ENCODE measurements at regions not wholly inside any gene's neighbourhood (a gene's known extent, or its start where the extent isn't known, plus 50 kb on each side); places are given as distances from the start of the nearest gene placed in this dataset.

GRCh38 chr11:130635937-130636630, 187.6 kb downstream of the ADAMTS15 start:
- Histone ChIP-seq H3K4me2 (ENCODE audit: low read length, poor library complexity, severe bottlenecking) (no peak overlapping the region), H3K4ac (ENCODE audit: low read depth in 1 of 2, low read length in 2 of 2) (peak overlapping the region in 1 of 2 experiments; percentile 30), H3K14ac (ENCODE audit: low read length in 2 of 2) (no peak overlapping the region), H3K27me3 (ENCODE audit: control insufficient read depth in 1 of 2, insufficient read depth in 1 of 2, low read length in 2 of 2) (no peaks in the 10 kb centered on the region), H3K4me1 (ENCODE audit: control insufficient read depth, insufficient read depth, low read depth, low read length) (peaks cover 25% of the 10 kb centered on the region), H3K36me3 (ENCODE audit: control insufficient read depth in 1 of 2, insufficient read depth in 2 of 2, low read depth in 1 of 2, low read length in 2 of 2) (no peaks in the 10 kb centered on the region), H4K91ac (ENCODE audit: low read length) (peak overlapping the region; percentile 66), H3K23ac (ENCODE audit: low read length in 2 of 2) (no peak overlapping the region), H3K4me3 (ENCODE audit: insufficient read depth in 1 of 2, low read depth in 1 of 2, low read length in 2 of 2) (no peak overlapping the region), H3K79me1 (replicated peaks; ENCODE audit: low read length, poor library complexity, severe bottlenecking) (no peaks in the 10 kb centered on the region), H2BK15ac (ENCODE audit: low read depth, poor library complexity, severe bottlenecking) (no peak overlapping the region), H2BK5ac (ENCODE audit: low read depth, low read length, poor library complexity, severe bottlenecking) (no peak overlapping the region), H2AFZ (ENCODE audit: low read depth, low read length) (no peak overlapping the region), H2AK5ac (ENCODE audit: low read length, severe bottlenecking) (no peak overlapping the region), H2BK120ac (ENCODE audit: low read depth, low read length) (no peak overlapping the region), H3K18ac (ENCODE audit: low read depth in 1 of 2, low read length in 2 of 2) (peak overlapping the region; percentile 14 to 70), H3K9me3 (ENCODE audit: control insufficient read depth, low read length) (no peaks in the 10 kb centered on the region), H3K9ac (ENCODE audit: low read length) (peak overlapping the region; percentile 0), H2BK12ac (ENCODE audit: low read length in 2 of 2) (no peak overlapping the region), H4K8ac (ENCODE audit: low read length) (no peak overlapping the region), H3K27ac (ENCODE audit: low read length, poor library complexity, severe bottlenecking) (peak overlapping the region; percentile 58)
- 88% methylated on average over 3 of the region's 5 CpGs for WGBS
- no peak for DNase-seq

GRCh38 chr11:130636722-130637464, 188.4 kb downstream of the ADAMTS15 start:
- peak overlapping the region in 1 of 2 experiments; percentile 66 for H3K14ac ChIP-seq (ENCODE audit: low read length in 2 of 2)
- H3K27ac ChIP-seq (ENCODE audit: low read length, poor library complexity, severe bottlenecking): peak overlapping the region; percentile 58
- peak overlapping the region; percentile 29 to 70 for H3K18ac ChIP-seq (ENCODE audit: low read depth in 1 of 2, low read length in 2 of 2)
- H2BK120ac ChIP-seq (ENCODE audit: low read depth, low read length): no peak overlapping the region
- H3K4me2 ChIP-seq (ENCODE audit: low read length, poor library complexity, severe bottlenecking): no peak overlapping the region
- 41% methylated on average over 5 of the region's 9 CpGs for WGBS
- H2AK5ac ChIP-seq (ENCODE audit: low read length, severe bottlenecking): no peak overlapping the region
- H3K36me3 ChIP-seq (ENCODE audit: control insufficient read depth in 1 of 2, insufficient read depth in 2 of 2, low read depth in 1 of 2, low read length in 2 of 2): no peaks in the 10 kb centered on the region
- H3K4ac ChIP-seq (ENCODE audit: low read depth in 1 of 2, low read length in 2 of 2): no peak overlapping the region
- no peak overlapping the region for H2BK5ac ChIP-seq (ENCODE audit: low read depth, low read length, poor library complexity, severe bottlenecking)
- H2BK12ac ChIP-seq (ENCODE audit: low read length in 2 of 2): peak overlapping the region in 1 of 2 experiments; percentile 75
- H3K9me3 ChIP-seq (ENCODE audit: control insufficient read depth, low read length): no peaks in the 10 kb centered on the region
- H3K27me3 ChIP-seq (ENCODE audit: control insufficient read depth in 1 of 2, insufficient read depth in 1 of 2, low read length in 2 of 2): no peaks in the 10 kb centered on the region
- no peak overlapping the region for H3K4me3 ChIP-seq (ENCODE audit: insufficient read depth in 1 of 2, low read depth in 1 of 2, low read length in 2 of 2)
- no peaks in the 10 kb centered on the region for H3K79me1 ChIP-seq (replicated peaks; ENCODE audit: low read length, poor library complexity, severe bottlenecking)
- H2AFZ ChIP-seq (ENCODE audit: low read depth, low read length): no peak overlapping the region
- no peak overlapping the region for H3K23ac ChIP-seq (ENCODE audit: low read length in 2 of 2)
- no peak overlapping the region for H2BK15ac ChIP-seq (ENCODE audit: low read depth, poor library complexity, severe bottlenecking)
- DNase-seq: peak; percentile 88
- peaks cover 25% of the 10 kb centered on the region for H3K4me1 ChIP-seq (ENCODE audit: control insufficient read depth, insufficient read depth, low read depth, low read length)
- peak overlapping the region; percentile 0 for H3K9ac ChIP-seq (ENCODE audit: low read length)
- no peak overlapping the region for H4K91ac ChIP-seq (ENCODE audit: low read length)
- no peak overlapping the region for H4K8ac ChIP-seq (ENCODE audit: low read length)

- no peaks in the 10 kb centered on the region for H3K79me1 ChIP-seq (replicated peaks; ENCODE audit: low read length, poor library complexity, severe bottlenecking)
- no peak overlapping the region for H2BK15ac ChIP-seq (ENCODE audit: low read depth, poor library complexity, severe bottlenecking)
- peak overlapping the region; percentile 47 for H4K8ac ChIP-seq (ENCODE audit: low read length)
- no peaks in the 10 kb centered on the region for H3K9me3 ChIP-seq (ENCODE audit: control insufficient read depth, low read length)
- H2AFZ ChIP-seq (ENCODE audit: low read depth, low read length): no peak overlapping the region
- no peaks in the 10 kb centered on the region for H3K27me3 ChIP-seq (ENCODE audit: control insufficient read depth in 1 of 2, insufficient read depth in 1 of 2, low read length in 2 of 2)
- H3K4me3 ChIP-seq (ENCODE audit: insufficient read depth in 1 of 2, low read depth in 1 of 2, low read length in 2 of 2): no peak overlapping the region
- H2BK120ac ChIP-seq (ENCODE audit: low read depth, low read length): no peak overlapping the region
- no peak overlapping the region for H3K23ac ChIP-seq (ENCODE audit: low read length in 2 of 2)
- no peak for DNase-seq
- WGBS: 93% methylated on average over 7 of the region's 7 CpGs
- no peak overlapping the region for H4K91ac ChIP-seq (ENCODE audit: low read length)
- no peak overlapping the region for H2BK5ac ChIP-seq (ENCODE audit: low read depth, low read length, poor library complexity, severe bottlenecking)
- H3K36me3 ChIP-seq (ENCODE audit: control insufficient read depth in 1 of 2, insufficient read depth in 2 of 2, low read depth in 1 of 2, low read length in 2 of 2): no peaks in the 10 kb centered on the region
- H3K27ac ChIP-seq (ENCODE audit: low read length, poor library complexity, severe bottlenecking): peak overlapping the region; percentile 57
- H3K14ac ChIP-seq (ENCODE audit: low read length in 2 of 2): no peak overlapping the region
- H3K4me2 ChIP-seq (ENCODE audit: low read length, poor library complexity, severe bottlenecking): no peak overlapping the region
- H2BK12ac ChIP-seq (ENCODE audit: low read length in 2 of 2): peak overlapping the region in 1 of 2 experiments; percentile 17
- H3K4ac ChIP-seq (ENCODE audit: low read depth in 1 of 2, low read length in 2 of 2): no peak overlapping the region
- no peak overlapping the region for H3K18ac ChIP-seq (ENCODE audit: low read depth in 1 of 2, low read length in 2 of 2)
- peak overlapping the region; percentile 57 for H2AK5ac ChIP-seq (ENCODE audit: low read length, severe bottlenecking)
- peaks cover 25% of the 10 kb centered on the region for H3K4me1 ChIP-seq (ENCODE audit: control insufficient read depth, insufficient read depth, low read depth, low read length)
- H3K9ac ChIP-seq (ENCODE audit: low read length): no peak overlapping the region
Observed at GRCh38 chr11:130637566-130637965, 189.1 kb downstream of the ADAMTS15 start.

- H2BK12ac ChIP-seq (ENCODE audit: low read length in 2 of 2): no peak overlapping the region
- H2AK5ac ChIP-seq (ENCODE audit: low read length, severe bottlenecking): peak overlapping the region; percentile 57
- H2BK15ac ChIP-seq (ENCODE audit: low read depth, poor library complexity, severe bottlenecking): no peak overlapping the region
- H4K8ac ChIP-seq (ENCODE audit: low read length): no peak overlapping the region
- H3K27me3 ChIP-seq (ENCODE audit: control insufficient read depth in 1 of 2, insufficient read depth in 1 of 2, low read length in 2 of 2): no peaks in the 10 kb centered on the region
- H2BK5ac ChIP-seq (ENCODE audit: low read depth, low read length, poor library complexity, severe bottlenecking): no peak overlapping the region
- DNase-seq: peak; percentile 47
- no peak overlapping the region for H4K91ac ChIP-seq (ENCODE audit: low read length)
- no peak overlapping the region for H3K9ac ChIP-seq (ENCODE audit: low read length)
- no peak overlapping the region for H2BK120ac ChIP-seq (ENCODE audit: low read depth, low read length)
- peaks cover 27% of the 10 kb centered on the region for H3K4me1 ChIP-seq (ENCODE audit: control insufficient read depth, insufficient read depth, low read depth, low read length)
- H3K23ac ChIP-seq (ENCODE audit: low read length in 2 of 2): no peak overlapping the region
- no peak overlapping the region for H3K4me3 ChIP-seq (ENCODE audit: insufficient read depth in 1 of 2, low read depth in 1 of 2, low read length in 2 of 2)
- 10% methylated on average over 4 of the region's 5 CpGs for WGBS
- peak overlapping the region in 1 of 2 experiments; percentile 37 for H3K18ac ChIP-seq (ENCODE audit: low read depth in 1 of 2, low read length in 2 of 2)
- H3K36me3 ChIP-seq (ENCODE audit: control insufficient read depth in 1 of 2, insufficient read depth in 2 of 2, low read depth in 1 of 2, low read length in 2 of 2): no peaks in the 10 kb centered on the region
- no peak overlapping the region for H3K27ac ChIP-seq (ENCODE audit: low read length, poor library complexity, severe bottlenecking)
- H3K14ac ChIP-seq (ENCODE audit: low read length in 2 of 2): no peak overlapping the region
- H3K9me3 ChIP-seq (ENCODE audit: control insufficient read depth, low read length): no peaks in the 10 kb centered on the region
- no peaks in the 10 kb centered on the region for H3K79me1 ChIP-seq (replicated peaks; ENCODE audit: low read length, poor library complexity, severe bottlenecking)
- no peak overlapping the region for H3K4ac ChIP-seq (ENCODE audit: low read depth in 1 of 2, low read length in 2 of 2)
- no peak overlapping the region for H2AFZ ChIP-seq (ENCODE audit: low read depth, low read length)
- H3K4me2 ChIP-seq (ENCODE audit: low read length, poor library complexity, severe bottlenecking): no peak overlapping the region
Observed at GRCh38 chr11:130638033-130638432, 189.6 kb downstream of the ADAMTS15 start.
